ENCODE measurements at regions not wholly inside any gene's neighbourhood (a gene's known extent, or its start where the extent isn't known, plus 50 kb on each side); places are given as distances from the start of the nearest gene placed in this dataset.

DNA sequence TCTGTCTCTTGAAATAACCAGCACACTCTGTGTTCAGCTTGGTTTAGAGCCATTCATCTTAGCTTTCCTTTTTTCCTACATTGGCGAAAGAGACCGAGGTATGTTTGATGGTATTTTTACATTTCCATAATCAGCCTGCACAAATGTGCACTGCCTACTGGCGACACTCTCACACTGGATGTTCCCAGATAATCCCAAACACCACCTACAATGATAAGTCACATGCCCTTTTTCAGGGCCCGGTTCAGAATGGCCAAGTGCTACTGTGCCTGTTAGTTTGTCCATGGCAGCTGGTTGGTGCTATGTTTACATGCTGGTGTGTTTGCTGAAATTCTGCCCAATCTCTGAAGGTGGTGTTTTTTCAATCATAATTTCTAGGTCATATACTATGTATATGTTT, 80.8 kb upstream of the NR3C2 start (continued):
- TF ChIP-seq, protein P1, sequence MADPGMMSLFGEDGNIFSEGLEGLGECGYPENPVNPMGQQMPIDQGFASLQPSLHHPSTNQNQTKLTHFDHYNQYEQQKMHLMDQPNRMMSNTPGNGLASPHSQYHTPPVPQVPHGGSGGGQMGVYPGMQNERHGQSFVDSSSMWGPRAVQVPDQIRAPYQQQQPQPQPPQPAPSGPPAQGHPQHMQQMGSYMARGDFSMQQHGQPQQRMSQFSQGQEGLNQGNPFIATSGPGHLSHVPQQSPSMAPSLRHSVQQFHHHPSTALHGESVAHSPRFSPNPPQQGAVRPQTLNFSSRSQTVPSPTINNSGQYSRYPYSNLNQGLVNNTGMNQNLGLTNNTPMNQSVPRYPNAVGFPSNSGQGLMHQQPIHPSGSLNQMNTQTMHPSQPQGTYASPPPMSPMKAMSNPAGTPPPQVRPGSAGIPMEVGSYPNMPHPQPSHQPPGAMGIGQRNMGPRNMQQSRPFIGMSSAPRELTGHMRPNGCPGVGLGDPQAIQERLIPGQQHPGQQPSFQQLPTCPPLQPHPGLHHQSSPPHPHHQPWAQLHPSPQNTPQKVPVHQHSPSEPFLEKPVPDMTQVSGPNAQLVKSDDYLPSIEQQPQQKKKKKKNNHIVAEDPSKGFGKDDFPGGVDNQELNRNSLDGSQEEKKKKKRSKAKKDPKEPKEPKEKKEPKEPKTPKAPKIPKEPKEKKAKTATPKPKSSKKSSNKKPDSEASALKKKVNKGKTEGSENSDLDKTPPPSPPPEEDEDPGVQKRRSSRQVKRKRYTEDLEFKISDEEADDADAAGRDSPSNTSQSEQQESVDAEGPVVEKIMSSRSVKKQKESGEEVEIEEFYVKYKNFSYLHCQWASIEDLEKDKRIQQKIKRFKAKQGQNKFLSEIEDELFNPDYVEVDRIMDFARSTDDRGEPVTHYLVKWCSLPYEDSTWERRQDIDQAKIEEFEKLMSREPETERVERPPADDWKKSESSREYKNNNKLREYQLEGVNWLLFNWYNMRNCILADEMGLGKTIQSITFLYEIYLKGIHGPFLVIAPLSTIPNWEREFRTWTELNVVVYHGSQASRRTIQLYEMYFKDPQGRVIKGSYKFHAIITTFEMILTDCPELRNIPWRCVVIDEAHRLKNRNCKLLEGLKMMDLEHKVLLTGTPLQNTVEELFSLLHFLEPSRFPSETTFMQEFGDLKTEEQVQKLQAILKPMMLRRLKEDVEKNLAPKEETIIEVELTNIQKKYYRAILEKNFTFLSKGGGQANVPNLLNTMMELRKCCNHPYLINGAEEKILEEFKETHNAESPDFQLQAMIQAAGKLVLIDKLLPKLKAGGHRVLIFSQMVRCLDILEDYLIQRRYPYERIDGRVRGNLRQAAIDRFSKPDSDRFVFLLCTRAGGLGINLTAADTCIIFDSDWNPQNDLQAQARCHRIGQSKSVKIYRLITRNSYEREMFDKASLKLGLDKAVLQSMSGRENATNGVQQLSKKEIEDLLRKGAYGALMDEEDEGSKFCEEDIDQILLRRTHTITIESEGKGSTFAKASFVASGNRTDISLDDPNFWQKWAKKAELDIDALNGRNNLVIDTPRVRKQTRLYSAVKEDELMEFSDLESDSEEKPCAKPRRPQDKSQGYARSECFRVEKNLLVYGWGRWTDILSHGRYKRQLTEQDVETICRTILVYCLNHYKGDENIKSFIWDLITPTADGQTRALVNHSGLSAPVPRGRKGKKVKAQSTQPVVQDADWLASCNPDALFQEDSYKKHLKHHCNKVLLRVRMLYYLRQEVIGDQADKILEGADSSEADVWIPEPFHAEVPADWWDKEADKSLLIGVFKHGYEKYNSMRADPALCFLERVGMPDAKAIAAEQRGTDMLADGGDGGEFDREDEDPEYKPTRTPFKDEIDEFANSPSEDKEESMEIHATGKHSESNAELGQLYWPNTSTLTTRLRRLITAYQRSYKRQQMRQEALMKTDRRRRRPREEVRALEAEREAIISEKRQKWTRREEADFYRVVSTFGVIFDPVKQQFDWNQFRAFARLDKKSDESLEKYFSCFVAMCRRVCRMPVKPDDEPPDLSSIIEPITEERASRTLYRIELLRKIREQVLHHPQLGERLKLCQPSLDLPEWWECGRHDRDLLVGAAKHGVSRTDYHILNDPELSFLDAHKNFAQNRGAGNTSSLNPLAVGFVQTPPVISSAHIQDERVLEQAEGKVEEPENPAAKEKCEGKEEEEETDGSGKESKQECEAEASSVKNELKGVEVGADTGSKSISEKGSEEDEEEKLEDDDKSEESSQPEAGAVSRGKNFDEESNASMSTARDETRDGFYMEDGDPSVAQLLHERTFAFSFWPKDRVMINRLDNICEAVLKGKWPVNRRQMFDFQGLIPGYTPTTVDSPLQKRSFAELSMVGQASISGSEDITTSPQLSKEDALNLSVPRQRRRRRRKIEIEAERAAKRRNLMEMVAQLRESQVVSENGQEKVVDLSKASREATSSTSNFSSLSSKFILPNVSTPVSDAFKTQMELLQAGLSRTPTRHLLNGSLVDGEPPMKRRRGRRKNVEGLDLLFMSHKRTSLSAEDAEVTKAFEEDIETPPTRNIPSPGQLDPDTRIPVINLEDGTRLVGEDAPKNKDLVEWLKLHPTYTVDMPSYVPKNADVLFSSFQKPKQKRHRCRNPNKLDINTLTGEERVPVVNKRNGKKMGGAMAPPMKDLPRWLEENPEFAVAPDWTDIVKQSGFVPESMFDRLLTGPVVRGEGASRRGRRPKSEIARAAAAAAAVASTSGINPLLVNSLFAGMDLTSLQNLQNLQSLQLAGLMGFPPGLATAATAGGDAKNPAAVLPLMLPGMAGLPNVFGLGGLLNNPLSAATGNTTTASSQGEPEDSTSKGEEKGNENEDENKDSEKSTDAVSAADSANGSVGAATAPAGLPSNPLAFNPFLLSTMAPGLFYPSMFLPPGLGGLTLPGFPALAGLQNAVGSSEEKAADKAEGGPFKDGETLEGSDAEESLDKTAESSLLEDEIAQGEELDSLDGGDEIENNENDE (IDR thresholded peaks at IDR 0.05; ENCODE audit: insufficient replicate concordance, low read length), result no peak
- TF ChIP-seq, protein P2, sequence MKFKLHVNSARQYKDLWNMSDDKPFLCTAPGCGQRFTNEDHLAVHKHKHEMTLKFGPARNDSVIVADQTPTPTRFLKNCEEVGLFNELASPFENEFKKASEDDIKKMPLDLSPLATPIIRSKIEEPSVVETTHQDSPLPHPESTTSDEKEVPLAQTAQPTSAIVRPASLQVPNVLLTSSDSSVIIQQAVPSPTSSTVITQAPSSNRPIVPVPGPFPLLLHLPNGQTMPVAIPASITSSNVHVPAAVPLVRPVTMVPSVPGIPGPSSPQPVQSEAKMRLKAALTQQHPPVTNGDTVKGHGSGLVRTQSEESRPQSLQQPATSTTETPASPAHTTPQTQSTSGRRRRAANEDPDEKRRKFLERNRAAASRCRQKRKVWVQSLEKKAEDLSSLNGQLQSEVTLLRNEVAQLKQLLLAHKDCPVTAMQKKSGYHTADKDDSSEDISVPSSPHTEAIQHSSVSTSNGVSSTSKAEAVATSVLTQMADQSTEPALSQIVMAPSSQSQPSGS (IDR thresholded peaks at IDR 0.05; ENCODE audit: low read length), result no peak
- TF ChIP-seq SP4 (IDR thresholded peaks at IDR 0.05; ENCODE audit: low read length), result no peak
- no peak for TF ChIP-seq CREB1 (IDR thresholded peaks at IDR 0.05)

Data from H1 (cell line).